SU-DHL-6 (cell line): ENCODE measurements at regions not wholly inside any gene's neighbourhood (a gene's known extent, or its start where the extent isn't known, plus 50 kb on each side); places are given as distances from the start of the nearest gene placed in this dataset.

Source experiments
- CTCF ChIP-seq: fragments of 200-600 bp; sonication (generic); IDR thresholded peaks from one replicate; pipeline ENCODE4 v1.5.1; 2017; ENCODE audit warnings: antibody characterized with exemption, mild to moderate bottlenecking, low read length, moderate library complexity; ENCODE audit not compliant: insufficient read depth, poor library complexity, severe bottlenecking
- EZH2phosphoT487 ChIP-seq: fragments of 200-600 bp; sonication (generic), shearing (Covaris generic); conservative IDR thresholded peaks from 2 replicates; pipeline ENCODE4 v1.6.1; 2018; ENCODE audit warnings: mild to moderate bottlenecking, antibody characterized with exemption, low read length, moderate library complexity, mixed read lengths

- no peak for TF ChIP-seq CTCF
- no peak for TF ChIP-seq EZH2phosphoT487
Observed at GRCh38 chr12:89231686-89232085, 120.6 kb downstream of the DUSP6 start.
